ENCODE measurements at regions not wholly inside any gene's neighbourhood (a gene's known extent, or its start where the extent isn't known, plus 50 kb on each side); places are given as distances from the start of the nearest gene placed in this dataset.
"Not testable (repeated sequence)": the region's sequence is repeated elsewhere in the genome, so short reads cannot be mapped to it uniquely, and the experiment has no call there.

DNA sequence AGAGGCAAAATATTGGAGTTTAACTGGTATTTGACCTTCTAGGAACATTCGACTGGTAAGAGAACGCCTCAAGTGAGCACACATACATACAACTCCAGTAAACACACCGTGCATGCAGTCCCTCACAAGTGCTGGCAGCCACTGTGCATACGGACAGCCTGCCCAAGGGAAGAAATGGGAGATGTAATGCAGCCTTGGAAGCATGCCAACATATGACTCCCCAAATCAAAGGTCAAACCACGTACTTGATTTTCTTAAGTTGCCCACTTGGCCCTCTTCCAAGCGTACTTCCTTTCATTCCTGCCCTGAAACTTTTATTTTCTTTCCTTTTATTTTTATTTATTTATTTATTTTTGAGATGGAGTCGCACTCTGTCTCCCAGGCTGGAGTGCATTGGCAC is 206.6 kb downstream of the SPRY1 start:
- DNase-seq, result no peak

DNA sequence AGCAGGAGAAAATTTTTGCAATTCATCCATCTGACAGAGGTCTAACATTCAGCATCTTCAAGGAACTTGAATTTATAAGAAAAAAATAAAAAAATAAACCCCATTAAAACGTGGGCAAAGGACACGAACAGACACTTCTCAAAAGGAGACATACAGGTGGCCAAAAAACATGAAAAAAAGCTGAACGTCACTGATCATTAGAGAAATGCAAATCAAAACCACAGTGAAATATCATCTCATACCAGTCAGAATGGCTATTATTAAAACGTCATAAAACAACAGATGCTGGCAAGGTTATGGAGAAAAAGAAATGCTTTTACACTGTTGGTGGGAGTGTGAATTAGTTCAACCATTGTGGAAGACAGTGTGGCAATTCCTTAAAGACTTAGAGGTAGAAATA is 209.2 kb downstream of the SPRY1 start:
- DNase-seq, result not testable (repeated sequence)

DNA sequence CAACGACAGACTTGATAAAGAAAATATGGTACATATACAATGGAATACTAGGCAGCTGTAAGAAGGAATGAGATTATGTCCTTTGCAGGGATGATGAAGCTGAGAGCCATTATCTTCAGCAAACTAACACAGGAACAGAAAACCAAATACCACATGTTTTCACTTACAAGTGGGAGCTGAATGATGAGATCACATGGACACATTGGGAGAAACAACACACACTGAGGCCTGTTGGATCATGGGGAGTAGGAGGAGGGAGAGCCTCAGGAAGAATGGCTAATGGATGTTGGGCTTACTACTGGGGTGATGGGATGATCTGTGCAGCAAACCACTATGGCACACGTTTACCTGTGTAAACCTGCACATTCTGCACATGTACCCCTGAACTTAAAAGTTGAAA is 209.7 kb downstream of the SPRY1 start:
- DNase-seq, result no peak

DNA sequence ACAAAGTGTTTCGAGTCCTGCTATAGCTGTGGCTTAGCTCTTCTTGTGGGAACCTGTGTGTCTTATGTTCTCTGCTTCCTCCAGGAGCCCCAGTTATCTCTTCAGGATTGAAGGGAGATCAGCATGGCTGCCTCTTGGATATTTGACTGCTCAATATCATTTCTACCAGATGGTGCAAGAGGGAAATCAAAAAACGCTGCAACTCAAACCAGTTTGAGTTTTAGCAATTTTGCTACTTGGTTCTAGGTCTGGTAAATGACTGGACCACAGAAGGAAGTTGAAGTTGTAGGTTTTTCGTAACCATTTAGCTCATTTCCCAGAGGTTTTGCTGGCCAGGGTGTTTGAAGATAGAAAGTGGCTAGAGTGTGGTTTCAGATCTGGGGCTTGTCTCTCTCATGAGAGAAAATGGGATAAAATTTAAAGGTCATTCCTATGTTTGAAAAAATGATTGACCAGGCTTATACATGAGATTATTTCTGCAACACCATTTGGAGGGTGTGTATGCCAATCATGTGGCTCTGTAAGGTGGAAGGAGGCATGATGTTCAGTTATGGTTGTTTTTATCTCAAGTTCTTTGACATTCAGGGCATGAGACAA is 210.4 kb downstream of the SPRY1 start:
- no peak for DNase-seq

DNA sequence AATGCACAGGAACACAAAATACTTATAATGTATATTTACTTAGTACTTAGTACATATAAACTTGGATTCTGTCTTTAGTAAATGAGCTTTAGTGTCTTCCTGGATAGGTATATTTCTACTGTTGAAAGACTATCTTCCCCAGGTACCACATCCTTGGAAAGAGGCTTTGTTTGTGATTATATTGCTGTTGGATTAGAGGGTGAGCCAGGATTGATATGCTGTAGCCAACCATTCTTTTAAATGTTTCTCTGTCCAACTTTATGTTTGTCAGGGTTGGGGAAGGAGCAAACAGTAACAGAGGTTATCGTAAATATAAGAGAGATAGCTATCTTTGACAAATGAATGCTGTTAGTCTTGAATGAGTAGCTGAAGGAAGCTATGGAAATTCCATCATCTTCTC is 213.2 kb downstream of the SPRY1 start:
- no peak for DNase-seq

DNA sequence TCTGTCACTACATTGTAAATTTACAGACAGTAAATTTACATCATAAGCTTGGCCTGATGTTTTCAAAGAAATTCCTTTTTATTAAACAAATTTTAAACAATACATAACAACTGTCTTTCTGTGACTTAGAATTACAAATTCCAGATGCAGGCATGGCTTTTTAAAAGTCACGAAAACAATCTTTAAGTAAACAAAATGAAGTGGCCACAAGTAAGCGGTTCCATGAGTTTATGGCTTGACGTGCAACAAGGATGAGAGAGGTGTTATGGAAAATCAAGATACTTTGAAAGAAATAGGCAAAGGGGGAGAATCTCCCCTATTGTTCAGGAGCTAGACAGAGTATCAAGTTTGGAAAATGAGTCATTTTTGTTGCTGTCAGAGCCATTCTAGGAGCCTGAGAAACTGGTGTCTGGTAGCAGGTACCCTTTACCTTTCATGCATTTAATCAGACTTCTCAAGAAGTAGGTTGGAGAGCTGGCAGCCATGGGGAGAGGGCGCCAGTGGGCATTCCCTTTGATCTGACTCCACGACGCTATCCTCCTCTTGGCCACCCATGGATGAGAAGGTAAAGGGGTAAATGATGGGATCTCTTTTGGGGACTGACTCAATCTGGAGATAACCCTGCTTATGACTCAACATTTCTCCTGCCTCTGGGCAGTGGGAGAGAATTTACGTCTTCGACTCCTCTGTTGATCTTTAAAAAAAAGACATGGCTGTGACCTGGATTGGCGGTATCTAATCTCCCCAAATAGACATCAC is 217.2 kb downstream of the SPRY1 start:
- DNase-seq, result no peak

DNA sequence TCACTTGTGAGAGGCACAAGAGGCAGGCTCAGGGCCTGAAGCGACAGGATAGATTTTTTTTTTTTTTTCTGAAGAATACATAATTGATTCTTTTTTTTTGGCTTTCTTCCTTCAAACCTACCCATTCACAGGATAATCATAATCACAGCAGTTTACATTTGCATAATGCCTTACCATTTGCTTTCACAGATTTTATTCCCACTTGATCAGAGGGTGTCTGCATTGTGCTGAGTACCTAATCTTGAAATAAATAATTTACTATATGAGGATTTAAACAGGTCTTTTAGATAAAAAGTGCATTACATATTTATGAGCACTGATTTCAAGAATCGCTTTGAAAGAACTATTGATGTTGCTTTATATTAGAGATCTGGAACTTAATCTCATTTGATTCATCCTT is 219.3 kb downstream of the SPRY1 start:
- DNase-seq, result no peak

DNA sequence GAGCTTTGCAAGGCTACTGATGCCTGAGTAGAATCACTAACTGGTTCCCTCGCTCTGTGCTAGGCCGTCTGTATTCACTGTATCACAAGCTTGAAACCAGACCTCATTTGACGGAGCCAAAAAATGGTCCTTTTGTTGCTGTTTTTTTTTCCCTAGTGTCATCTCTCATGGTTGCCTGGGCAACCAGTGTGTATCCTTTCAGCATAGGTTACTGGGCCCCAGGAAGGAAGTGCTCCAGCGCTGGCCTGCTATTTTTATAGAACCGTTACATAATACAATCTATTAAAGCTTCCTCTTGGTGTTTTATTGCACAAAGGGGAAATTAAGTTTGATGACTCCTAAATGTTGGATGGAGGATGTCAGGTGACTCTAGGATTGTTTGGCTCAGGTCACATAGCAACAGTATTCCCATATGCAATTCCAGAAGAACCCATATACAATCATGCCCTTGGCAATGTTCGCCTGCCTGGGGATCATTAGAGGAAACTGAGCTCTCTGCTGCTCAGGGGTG is 220.4 kb downstream of the SPRY1 start:
- peak; percentile 9 for DNase-seq

DNA sequence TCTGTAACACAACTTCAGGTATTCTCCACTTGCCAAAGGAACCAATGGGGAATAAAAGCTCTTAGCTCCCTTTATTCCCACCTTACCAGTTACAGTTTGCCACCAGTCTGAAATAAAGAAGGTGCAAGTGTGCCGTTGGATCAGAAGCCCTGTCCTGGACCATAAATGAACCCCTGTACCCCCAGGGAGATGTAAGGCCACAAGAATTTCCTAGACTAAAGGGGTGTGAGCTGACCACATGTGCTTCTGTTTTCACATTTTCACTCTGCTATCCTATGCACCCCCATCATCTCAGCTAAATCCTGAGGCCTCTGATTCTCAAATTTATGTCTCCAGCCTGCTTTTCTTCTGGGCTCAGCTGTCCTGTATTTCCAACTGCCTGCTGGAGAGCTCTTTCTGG is 221.2 kb downstream of the SPRY1 start:
- no peak for DNase-seq

DNA sequence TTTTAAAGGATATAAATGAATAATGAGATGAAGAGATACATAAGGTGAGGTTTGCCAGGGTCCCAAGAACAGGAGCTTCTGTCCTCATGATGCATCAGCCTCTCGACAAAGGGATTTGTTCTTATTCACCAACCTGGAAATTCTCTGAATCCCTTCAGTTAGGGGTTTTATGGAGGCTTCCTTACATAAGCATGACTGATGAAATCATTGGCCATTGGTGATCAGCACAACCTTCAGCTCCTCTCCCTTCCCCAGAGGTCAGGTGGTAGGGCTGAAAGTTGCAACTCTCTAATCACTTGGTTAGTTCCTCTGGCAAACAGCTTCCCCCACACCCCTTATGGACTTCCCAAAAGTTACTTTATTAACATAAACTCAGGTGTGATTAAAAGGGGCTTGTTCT is 222.0 kb downstream of the SPRY1 start:
- no peak for DNase-seq

DNA sequence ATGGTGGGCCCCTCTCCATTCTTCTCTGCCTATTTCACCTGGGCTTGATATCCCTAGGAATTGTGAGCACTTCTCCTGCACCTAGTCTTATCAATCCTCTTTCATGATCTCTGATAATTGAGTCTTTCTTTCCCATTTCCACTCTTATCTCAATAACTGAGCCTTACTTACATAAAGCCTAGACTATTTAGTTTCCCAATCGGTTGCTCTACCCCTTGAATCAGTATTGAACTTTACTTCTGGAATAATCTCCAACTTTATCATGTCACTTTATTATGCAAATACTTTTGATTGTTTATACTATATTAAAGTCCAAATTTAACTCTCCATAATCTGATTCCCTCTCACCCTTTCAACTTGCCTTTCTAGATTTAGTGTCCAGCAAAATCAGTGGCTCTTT is 222.7 kb downstream of the SPRY1 start:
- no peak for DNase-seq

DNA sequence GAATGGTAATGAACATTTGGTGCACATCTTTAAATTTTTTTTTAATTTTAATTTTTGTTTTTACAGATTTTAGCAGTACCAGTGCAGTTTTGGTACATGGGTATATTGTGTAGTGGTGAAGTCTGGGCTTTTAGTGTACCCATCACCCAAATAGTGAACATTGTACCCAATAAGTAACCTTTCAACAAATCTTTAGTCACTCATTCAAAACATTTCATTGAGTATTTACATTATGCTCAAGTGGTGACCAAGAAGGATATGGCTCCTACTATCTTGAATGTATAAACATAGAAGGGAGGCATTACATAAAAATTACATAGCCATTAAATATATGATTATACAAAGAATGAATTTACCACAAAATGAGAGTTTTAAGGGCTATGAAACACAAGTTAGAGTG is 223.3 kb downstream of the SPRY1 start:
- DNase-seq, result no peak

DNA sequence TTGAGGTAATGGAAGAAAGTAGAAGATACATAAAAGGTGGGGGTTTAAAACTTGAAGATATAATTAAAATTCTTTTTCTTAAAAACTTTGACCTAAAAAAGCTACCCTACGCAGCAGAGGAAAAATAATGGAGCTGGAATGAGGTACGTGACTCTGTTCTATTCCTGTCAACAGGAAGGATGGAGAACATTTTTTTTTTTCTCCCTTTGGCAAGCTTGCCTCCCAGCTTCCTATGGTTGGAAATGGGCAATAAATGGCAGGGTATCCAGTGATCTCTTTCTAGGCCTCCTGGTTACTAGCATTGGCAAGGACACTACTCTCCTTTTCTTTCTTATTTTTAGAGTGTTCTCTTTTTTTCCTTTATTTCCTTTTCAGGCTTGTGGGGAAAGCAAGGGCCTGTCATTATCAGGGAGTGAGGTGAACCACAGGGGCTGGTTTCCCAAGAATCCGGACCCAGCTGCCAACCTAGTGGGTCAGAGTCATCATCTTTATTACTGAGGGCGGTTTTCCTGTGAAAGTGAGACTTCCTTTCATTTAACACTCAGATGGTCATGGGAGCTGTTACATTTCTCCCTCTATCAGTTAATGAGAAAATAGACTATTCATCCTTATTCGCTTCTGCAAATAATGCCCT is 224.6 kb downstream of the SPRY1 start:
- DNase-seq, result no peak

DNA sequence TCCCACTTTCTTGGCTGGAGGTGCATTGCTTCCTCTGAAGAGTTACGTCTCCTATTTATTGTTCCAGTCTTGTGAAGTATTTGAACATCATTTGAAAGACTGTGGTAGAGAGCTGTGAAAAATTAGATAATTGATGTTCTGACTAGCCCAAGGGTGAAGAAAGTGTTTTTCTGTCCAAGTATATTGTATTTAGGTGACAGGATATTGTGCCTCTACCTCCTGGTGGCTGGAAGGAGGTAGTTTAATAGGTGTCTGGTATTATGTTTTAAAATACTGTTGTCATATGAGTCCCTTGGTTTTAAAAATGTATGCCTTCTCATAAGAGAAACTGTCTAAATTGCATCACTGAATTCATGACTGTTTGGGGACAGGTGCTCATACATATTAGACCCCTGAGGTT is 226.0 kb downstream of the SPRY1 start:
- no peak for DNase-seq

DNA sequence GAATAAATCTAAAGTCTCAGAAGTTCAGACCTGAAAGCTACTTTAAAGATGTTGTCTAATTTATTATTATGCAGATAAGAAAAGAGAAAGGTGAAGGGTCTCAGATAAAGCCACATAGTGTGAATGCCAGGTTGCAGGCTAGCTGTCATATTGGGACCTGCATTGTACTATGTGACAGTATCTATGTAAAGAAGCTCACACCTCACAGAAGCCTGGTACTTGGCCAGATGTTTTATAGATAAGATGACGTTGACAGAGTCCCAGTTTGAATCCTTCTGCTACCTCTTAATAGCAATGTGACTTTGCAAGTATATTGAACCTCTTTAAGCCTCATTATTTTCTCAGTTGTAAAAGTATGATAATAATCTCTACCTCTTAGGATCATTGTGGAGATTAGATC is 227.0 kb downstream of the SPRY1 start:
- no peak for DNase-seq

DNA sequence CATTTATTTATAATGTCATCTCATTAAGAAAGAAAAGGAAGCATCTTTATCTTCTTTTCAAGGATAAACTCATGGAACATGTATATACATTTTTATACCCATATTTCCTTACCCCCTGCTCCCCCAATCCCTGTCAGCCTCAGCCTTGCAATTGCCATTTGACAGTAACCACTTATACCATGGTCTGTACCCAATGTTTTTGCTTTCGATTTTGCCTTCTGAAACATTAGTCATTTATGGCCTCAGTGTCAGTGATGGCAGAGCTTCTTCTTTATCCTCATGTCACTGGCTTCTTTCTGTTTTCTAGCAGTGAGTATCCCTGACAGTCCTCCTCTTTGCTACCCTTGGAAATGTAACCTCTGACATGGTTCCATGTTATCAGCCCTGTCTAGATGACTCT is 228.4 kb downstream of the SPRY1 start:
- no peak for DNase-seq

DNA sequence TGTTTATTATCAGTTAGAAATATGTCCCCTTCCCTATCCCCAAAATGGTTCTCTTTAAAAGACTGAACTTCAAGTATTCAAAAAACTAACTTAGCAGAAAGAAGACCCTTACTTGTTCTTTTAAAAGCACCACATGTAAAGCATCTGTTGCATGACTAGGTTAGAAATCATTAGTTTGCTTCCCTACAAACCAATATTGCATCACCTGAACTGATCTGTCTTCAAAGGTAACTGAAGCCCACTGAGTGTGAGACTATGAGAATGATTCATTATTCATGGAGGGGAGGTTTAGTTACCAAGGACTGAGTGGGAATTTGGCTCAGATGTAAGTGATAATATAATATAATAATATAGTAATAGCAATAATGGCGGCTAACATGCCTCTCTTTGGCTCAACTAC is 231.7 kb downstream of the SPRY1 start:
- DNase-seq, result no peak

DNA sequence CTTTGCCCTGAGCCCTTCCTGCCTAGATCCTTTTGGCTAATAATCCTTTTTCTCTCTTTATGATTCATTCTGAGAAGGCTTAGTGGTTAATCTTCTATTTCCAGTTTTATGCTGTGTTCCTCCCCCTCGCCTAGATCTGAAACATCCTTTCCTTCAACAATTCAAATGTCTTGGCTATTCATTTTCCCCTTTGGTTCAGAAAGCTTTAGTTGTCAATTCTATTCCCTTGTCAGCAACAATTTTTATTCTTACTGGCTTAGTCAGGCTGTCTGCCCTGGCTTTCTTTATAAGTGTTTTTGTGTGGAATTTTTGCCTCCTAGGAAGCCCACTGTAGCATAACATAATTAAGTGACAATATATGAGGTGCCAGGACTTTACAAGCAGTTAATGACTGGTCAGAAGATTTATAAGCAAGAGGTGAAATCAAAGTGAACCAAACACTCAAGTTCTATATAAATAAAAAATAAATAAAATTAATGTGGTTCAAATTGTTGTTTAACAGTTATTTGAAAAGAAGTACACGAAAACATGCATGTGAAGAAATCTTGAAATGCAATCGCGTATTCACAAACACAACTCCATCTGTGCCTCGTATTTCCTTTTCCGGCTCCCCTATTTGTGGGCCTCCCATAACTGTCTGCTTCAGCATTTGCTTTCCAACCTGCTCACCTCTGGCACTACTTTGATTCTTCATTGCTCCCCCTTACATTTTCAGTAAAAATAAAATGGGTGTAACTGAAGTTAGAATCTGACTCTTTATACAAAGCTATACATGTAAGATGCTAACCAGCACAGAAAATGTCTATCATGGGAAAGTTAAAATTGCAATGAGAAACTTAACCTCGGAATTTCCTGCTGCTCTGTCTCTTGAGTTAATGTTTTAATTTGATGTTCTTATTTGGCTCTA is 235.4 kb downstream of the SPRY1 start:
- DNase-seq, result no peak

DNA sequence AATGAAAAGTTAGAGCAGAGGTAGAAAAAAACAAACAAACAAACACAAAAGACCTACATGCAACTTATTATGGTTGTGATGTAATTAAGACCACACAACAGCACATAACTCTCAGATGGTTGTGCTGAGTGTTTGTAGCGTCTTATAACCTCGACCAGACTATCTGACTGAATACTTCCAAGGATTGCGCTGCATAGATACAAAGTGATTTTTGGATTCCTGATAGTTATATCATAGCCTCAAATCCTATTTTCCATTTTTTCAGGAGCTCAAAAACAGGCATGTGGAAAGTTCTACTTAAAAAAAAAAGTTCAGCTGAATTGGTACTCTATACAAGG is 236.1 kb downstream of the SPRY1 start:
- no peak for DNase-seq

DNA sequence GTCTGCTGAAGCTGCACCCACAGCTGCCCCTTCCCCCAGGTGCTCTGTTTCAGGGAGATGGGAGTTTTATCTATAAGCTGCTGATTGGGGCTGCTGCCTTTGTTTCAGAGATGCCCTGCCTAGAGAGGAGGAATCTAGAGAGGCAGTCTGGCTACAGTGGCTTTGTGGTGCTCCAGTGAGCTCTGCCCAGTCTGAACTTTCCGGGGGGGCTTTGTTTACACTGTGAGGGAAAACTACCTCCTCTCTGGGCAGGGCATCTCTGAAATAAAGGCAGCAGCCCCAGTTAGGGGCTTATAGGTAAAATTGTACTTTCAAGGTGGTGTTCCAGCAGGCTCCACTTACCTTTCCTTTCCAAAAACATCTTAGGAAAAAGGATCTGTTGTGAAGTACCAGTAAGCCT is 242.2 kb downstream of the SPRY1 start:
- DNase-seq, result no peak

DNA sequence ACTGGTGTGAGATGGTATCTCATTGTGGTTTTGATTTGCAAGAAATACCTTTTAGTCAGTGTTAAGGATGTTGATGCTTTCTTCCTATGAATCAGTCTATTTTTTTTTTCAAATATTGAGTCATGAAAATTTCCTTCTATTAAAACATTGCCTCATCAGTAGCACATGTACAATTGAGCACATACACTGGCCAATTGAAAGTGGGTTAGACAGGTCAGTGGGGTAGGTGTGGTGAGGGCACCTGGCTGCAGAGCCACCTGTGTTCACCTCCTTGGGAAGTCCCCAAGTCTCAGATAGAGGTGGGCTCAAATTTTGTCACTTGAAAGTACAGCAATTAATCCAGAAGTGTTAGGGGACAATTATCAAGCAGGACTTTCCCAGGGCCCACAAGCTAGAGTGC is 243.7 kb downstream of the SPRY1 start:
- no peak for DNase-seq

DNA sequence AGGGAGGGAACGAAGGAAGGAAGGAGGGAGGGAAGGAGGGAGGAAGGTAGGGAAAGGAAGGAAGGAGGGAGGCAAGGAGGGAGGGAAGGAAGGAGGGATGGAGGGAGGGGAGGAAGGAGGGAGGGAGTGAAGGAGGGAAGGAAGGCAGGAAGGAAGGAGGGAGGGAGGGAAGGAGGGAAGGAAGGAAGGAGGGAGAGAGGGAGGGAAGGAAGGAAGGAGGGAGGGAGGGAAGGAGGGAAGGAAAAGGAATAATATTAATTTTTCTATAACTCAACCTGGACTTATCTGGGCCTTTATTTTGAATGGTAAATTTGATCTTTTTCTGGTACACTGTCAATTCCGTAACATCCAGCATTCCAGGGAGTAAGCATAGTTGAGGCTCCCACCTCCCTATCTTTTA is 244.2 kb downstream of the SPRY1 start:
- DNase-seq, result no peak

DNA sequence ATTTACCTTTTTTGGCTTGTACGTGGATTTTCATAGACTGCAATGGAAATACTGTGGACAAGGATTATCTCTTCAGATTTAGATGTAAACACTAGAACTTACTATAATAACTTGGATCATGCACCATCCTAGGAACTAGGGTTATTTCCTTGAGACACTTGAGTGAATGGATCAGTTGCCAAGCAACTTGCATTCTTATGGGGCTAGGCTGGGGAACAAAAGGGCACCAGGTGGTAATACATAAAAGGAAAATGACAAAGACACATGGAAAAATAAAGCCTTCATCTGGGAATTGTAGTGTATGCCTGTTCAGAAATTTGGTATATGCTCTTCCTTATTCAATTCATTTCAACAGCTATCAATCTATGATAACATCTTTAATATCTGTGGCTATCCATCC is 247.1 kb downstream of the SPRY1 start:
- DNase-seq, result no peak

DNA sequence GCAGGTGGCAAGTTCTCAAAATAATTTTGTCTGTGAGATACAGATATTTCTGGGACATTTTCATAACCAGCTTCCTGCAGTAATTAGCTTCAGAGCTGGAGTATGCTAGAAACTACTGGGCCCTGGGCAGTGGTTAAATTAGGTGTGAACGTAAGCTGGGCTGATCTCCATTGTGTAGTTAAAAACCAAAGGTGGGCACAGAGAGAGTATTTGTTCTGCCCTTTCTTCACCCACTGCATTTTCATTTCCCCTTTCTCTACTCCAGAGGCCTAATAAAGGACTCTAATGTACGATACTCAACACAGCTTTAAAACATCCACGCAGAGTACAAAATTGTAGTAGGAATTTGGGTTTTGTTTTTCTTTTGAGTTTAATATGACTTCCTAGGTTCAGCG is 252.7 kb downstream of the SPRY1 start:
- DNase-seq, result no peak

All from stimulated activated CD4-positive, alpha-beta T cell treated with anti-CD3 and anti-CD28 coated beads, Interleukin-15, amount 100 ng/mL, for 24 hours (primary cell).